Lower leg skin (tissue), 4 donors: ENCODE measurements at regions not wholly inside any gene's neighbourhood (a gene's known extent, or its start where the extent isn't known, plus 50 kb on each side); places are given as distances from the start of the nearest gene placed in this dataset.

Experiments used
- DNase-seq, 2 donors: peaks; one replicate each; pipeline ENCODE4 v3.0.0-alpha.2; 2019; ENCODE audit warnings: low spot score in 2 of 2
- H3K4me3 ChIP-seq: fragments of 200-600 bp; sonication (generic); 2 replicates; pipeline ENCODE4 v1.5.1; 2017; ENCODE audit warnings: mild to moderate bottlenecking, low read depth; ENCODE audit not compliant: poor library complexity, severe bottlenecking
- CTCF ChIP-seq, 3 donors: fragments of 450-650 bp; IDR thresholded peaks; one replicate each; pipeline ENCODE4 v1.5.1; 2016; ENCODE audit warnings: antibody characterized with exemption in 3 of 3, mild to moderate bottlenecking in 3 of 3, moderate library complexity in 2 of 3
- POLR2A ChIP-seq, 2 donors: fragments of 450-650 bp; IDR thresholded peaks; one replicate each; pipeline ENCODE4 v1.6.1; 2016 to 2017; ENCODE audit warnings: antibody characterized with exemption in 2 of 2, mild to moderate bottlenecking in 1 of 2, moderate library complexity in 1 of 2
- WGBS, 2 donors: methylation state at CpG; one replicate each; pipeline ENCODE4 v1.1.5; 2018; 5-methylcytosine and 5-hydroxymethylcytosine counted together
- intact Hi-C: fragments of 100-400 bp; cut with DNase I; formaldehyde crosslinking; loops from one replicate; pipeline ENCODE4 v1.15.0; 2023; ENCODE audit warnings: low total_unique reads

GRCh38 chr2:48114256-48114655 is 200.2 kb upstream of the FOXN2 start:
- WGBS, 2 donors = 35 to 53% methylated on average over 2 of the region's 2 CpGs
- TF ChIP-seq CTCF (IDR thresholded peaks at IDR 0.05) = no peak
- TF ChIP-seq POLR2A (IDR thresholded peaks at IDR 0.05) = no peak
- DNase-seq = no peak
- intact Hi-C loops = no loop called here
- H3K4me3 ChIP-seq = no peak overlapping the region

- intact Hi-C loops = no loop called here
- no peak for DNase-seq
- TF ChIP-seq CTCF (IDR thresholded peaks at IDR 0.05) (no peak), POLR2A (IDR thresholded peaks at IDR 0.05) (no peak)
Measured at GRCh38 chr2:48116497-48116896, 198.0 kb upstream of the FOXN2 start.

GRCh38 chr2:48118895-48119294 is 195.6 kb upstream of the FOXN2 start:
- no peak overlapping the region for H3K4me3 ChIP-seq
- TF ChIP-seq POLR2A (IDR thresholded peaks at IDR 0.05) (no peak), CTCF (IDR thresholded peaks at IDR 0.05) (no peak)
- intact Hi-C loops = no loop called here
- no peak for DNase-seq
- WGBS, 2 donors = 60 to 79% methylated on average over 6 of the region's 6 CpGs

More at GRCh38 chr2:48116497-48116896, 198.0 kb upstream of the FOXN2 start:
- no peak overlapping the region for H3K4me3 ChIP-seq

GRCh38 chr2:48120112-48120511 is 194.4 kb upstream of the FOXN2 start:
- 75 to 79% methylated on average over 3 of the region's 3 CpGs for WGBS, 2 donors

GRCh38 chr2:48120759-48121242 is 193.7 kb upstream of the FOXN2 start:
- H3K4me3 ChIP-seq = no peak overlapping the region
- intact Hi-C loops = no loop called here
- 59 to 60% methylated on average over 1 of the region's 1 CpG for WGBS, 2 donors
- DNase-seq = no peak
- TF ChIP-seq CTCF (IDR thresholded peaks at IDR 0.05) = no peak
- TF ChIP-seq POLR2A (IDR thresholded peaks at IDR 0.05) = no peak

More at GRCh38 chr2:48120112-48120511, 194.4 kb upstream of the FOXN2 start:
- no peak for DNase-seq
- no peak overlapping the region for H3K4me3 ChIP-seq
- TF ChIP-seq CTCF (IDR thresholded peaks at IDR 0.05) = no peak
- intact Hi-C loops = no loop called here

- DNase-seq = no peak
- WGBS, 2 donors = 76 to 77% methylated on average over 4 of the region's 4 CpGs
- TF ChIP-seq POLR2A (IDR thresholded peaks at IDR 0.05) = no peak
- TF ChIP-seq CTCF (IDR thresholded peaks at IDR 0.05) = no peak
- intact Hi-C loops = no loop called here
- H3K4me3 ChIP-seq = no peak overlapping the region
Measured at GRCh38 chr2:48122166-48122565, 192.3 kb upstream of the FOXN2 start.
